ENCODE measurements at regions not wholly inside any gene's neighbourhood (a gene's known extent, or its start where the extent isn't known, plus 50 kb on each side); places are given as distances from the start of the nearest gene placed in this dataset.

- no peaks in the 10 kb centered on the region for H3K27me3 ChIP-seq
- H3K27ac ChIP-seq = no peak overlapping the region
- no peak for DNase-seq
- no peaks in the 10 kb centered on the region for H3K9me3 ChIP-seq
- TF ChIP-seq POLR2AphosphoS5 (IDR thresholded peaks at IDR 0.05) (no peak), POLR2A (IDR thresholded peaks at IDR 0.05) (no peak), CTCF (IDR thresholded peaks at IDR 0.05) (no peak), EP300 (IDR thresholded peaks at IDR 0.05) (no peak)
- H3K4me1 ChIP-seq = no peaks in the 10 kb centered on the region
- intact Hi-C loops (cut with DNase I; ENCODE audit: low total_unique reads) = no loop called here
- no peaks in the 10 kb centered on the region for H3K36me3 ChIP-seq
- no peak overlapping the region for H3K4me3 ChIP-seq
- 93 to 100% (median 94%) methylated on average over 1 of the region's 1 CpG for WGBS, 5 donors
These were observed 110.5 kb upstream of the SEC61G start for GRCh38 chr7:54869523-54869922.

- intact Hi-C loops (cut with DNase I; ENCODE audit: low total_unique reads) = no loop called here
These were observed 115.8 kb upstream of the SEC61G start for GRCh38 chr7:54874804-54875203.

GRCh38 chr7:54877683-54878082 is 118.7 kb upstream of the SEC61G start:
- 48 to 58% (median 52%) methylated on average over 2 of the region's 2 CpGs for WGBS, 5 donors
- no peak overlapping the region for H3K27ac ChIP-seq
- no peak overlapping the region for H3K4me3 ChIP-seq
- no peaks in the 10 kb centered on the region for H3K27me3 ChIP-seq
- peak in 1 of 2 donors; percentile 43 for DNase-seq
- no peaks in the 10 kb centered on the region for H3K9me3 ChIP-seq
- TF ChIP-seq POLR2AphosphoS5 (IDR thresholded peaks at IDR 0.05) = no peak
- TF ChIP-seq POLR2A (IDR thresholded peaks at IDR 0.05) = no peak
- no peak for TF ChIP-seq EP300 (IDR thresholded peaks at IDR 0.05)
- TF ChIP-seq CTCF (IDR thresholded peaks at IDR 0.05) = peak in 1 of 7 experiments; percentile 17
- peaks cover 0 to 8% (median 0%) of the 10 kb centered on the region in 4 donors for H3K4me1 ChIP-seq
- H3K36me3 ChIP-seq = no peaks in the 10 kb centered on the region
- intact Hi-C loops (cut with DNase I; ENCODE audit: low total_unique reads) = no loop called here

More at GRCh38 chr7:54874804-54875203, 115.8 kb upstream of the SEC61G start:
- no peaks in the 10 kb centered on the region for H3K4me1 ChIP-seq
- H3K36me3 ChIP-seq = no peaks in the 10 kb centered on the region
- H3K9me3 ChIP-seq = no peaks in the 10 kb centered on the region
- no peaks in the 10 kb centered on the region for H3K27me3 ChIP-seq
- TF ChIP-seq POLR2AphosphoS5 (IDR thresholded peaks at IDR 0.05) = no peak
- TF ChIP-seq POLR2A (IDR thresholded peaks at IDR 0.05) = no peak
- no peak for TF ChIP-seq EP300 (IDR thresholded peaks at IDR 0.05)
- TF ChIP-seq CTCF (IDR thresholded peaks at IDR 0.05) = no peak
- H3K27ac ChIP-seq = no peak overlapping the region
- no peak for DNase-seq
- 21 to 54% (median 36%) methylated on average over 1 of the region's 1 CpG for WGBS, 5 donors
- no peak overlapping the region for H3K4me3 ChIP-seq

- TF ChIP-seq EP300 (IDR thresholded peaks at IDR 0.05) (no peak), POLR2A (IDR thresholded peaks at IDR 0.05) (no peak), CTCF (IDR thresholded peaks at IDR 0.05) (no peak), POLR2AphosphoS5 (IDR thresholded peaks at IDR 0.05) (no peak)
- no peaks in the 10 kb centered on the region for H3K27me3 ChIP-seq
- no peak for DNase-seq
- 50 to 91% (median 73%) methylated on average over 1 of the region's 1 CpG for WGBS, 5 donors
- H3K36me3 ChIP-seq = no peaks in the 10 kb centered on the region
- peaks cover 0 to 8% (median 0%) of the 10 kb centered on the region in 4 donors for H3K4me1 ChIP-seq
- no peak overlapping the region for H3K27ac ChIP-seq
- intact Hi-C loops (cut with DNase I; ENCODE audit: low total_unique reads) = no loop called here
- H3K4me3 ChIP-seq = no peak overlapping the region
- H3K9me3 ChIP-seq = no peaks in the 10 kb centered on the region
These were observed 119.3 kb upstream of the SEC61G start for GRCh38 chr7:54878339-54878738.
